ENCODE measurements at regions not wholly inside any gene's neighbourhood (a gene's known extent, or its start where the extent isn't known, plus 50 kb on each side); places are given as distances from the start of the nearest gene placed in this dataset.

DNA sequence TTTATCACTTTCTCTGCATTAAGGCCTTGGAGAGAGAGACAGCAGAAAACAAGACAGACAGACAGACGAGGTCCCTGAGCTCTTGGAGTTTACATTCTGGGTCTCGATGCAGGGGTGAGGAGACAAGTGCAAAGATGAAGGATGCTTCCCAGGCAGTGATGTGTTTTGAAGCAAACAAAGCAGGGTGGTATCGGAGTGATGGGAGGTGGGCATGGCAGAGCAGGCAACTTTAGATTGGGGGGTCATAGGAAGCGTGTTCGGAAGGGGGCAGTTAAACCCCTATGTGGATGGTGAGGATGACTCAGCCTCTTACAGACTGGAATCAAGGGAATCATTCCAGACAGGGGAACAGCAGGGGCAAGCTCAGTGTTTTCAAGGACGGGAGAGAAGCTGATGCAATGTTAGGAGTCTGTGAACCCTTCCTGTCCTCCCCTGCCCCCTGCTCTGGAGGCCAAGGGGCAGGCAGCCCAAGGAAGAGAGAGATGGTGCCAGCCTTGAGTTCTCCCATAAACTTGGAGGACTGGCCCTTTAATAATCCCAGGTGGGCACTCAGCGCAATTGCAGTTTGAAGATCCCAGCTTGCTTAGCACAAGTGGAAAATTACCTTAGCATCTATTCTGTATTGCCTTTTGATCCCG is 180.2 kb downstream of the CHST1 start:
- H3K4me2 ChIP-seq (ENCODE audit: insufficient read depth, low read length) = no peak overlapping the region
- CTCF ChIA-PET = interaction anchor here (0.6 to 2.1 kb wide), 3 partner anchors 12 to 287 kb away, joined by 3 to 5 read pairs (median 3); no protein-coding TSS in a partner anchor
- no peaks in the 10 kb centered on the region for H4K20me1 ChIP-seq (replicated peaks; ENCODE audit: control insufficient read depth, extremely low read depth, insufficient read depth, low read length)
- no peaks in the 10 kb centered on the region for H3K4me1 ChIP-seq (ENCODE audit: control insufficient read depth, extremely low read depth, insufficient read depth, low read length)
- POLR2A ChIA-PET = no interaction called here
- FAIRE-seq (no peak), DNase-seq (ENCODE audit: low read depth, low spot score) (no peak)
- H3K9me3 ChIP-seq (replicated peaks; ENCODE audit: control insufficient read depth, insufficient read depth, low read length) = no peaks in the 10 kb centered on the region
- H3K79me2 ChIP-seq (ENCODE audit: control insufficient read depth, insufficient read depth, low read length) = no peaks in the 10 kb centered on the region
- H3K27ac ChIP-seq (ENCODE audit: insufficient read depth, low read depth, low read length) = no peak overlapping the region
- BruUV-seq (replicated peaks) = no TSS peak
- H3K27me3 ChIP-seq (ENCODE audit: control insufficient read depth in 2 of 2, insufficient read depth in 2 of 2, low read length in 2 of 2) = peaks cover 0 to 1% of the 10 kb centered on the region in 2 experiments
- no peaks in the 10 kb centered on the region for H3K36me3 ChIP-seq (ENCODE audit: control insufficient read depth in 2 of 2, extremely low read depth in 1 of 2, insufficient read depth in 2 of 2, low read length in 2 of 2)
- H3K9ac ChIP-seq (replicated peaks; ENCODE audit: extremely low read depth, insufficient read depth, low read length) = no peak overlapping the region
- no peaks in the 10 kb centered on the region for H3K9me1 ChIP-seq (replicated peaks; ENCODE audit: control insufficient read depth, extremely low read depth, insufficient read depth, low read length)
- dilution Hi-C loops (cut with MboI; ENCODE audit: extremely low pct_ligation_motif_present, low sequenced_read_pairs) (no loop called here), intact Hi-C loops (cut with micrococcal nuclease) (loop anchor here (10.0 kb wide), 1 partner anchor 60 kb away; no protein-coding TSS in a partner anchor)
- no peak for TF ChIP-seq POLR2A (IDR thresholded peaks at IDR 0.05; ENCODE audit: low read depth, low read length)
- no peak overlapping the region for H2AFZ ChIP-seq (ENCODE audit: low read depth, low read length)
- H3K4me3 ChIP-seq (replicated peaks in 1 of 3; ENCODE audit: insufficient read depth in 1 of 3, low read depth in 1 of 3, low read length in 3 of 3) = no peak overlapping the region

DNA sequence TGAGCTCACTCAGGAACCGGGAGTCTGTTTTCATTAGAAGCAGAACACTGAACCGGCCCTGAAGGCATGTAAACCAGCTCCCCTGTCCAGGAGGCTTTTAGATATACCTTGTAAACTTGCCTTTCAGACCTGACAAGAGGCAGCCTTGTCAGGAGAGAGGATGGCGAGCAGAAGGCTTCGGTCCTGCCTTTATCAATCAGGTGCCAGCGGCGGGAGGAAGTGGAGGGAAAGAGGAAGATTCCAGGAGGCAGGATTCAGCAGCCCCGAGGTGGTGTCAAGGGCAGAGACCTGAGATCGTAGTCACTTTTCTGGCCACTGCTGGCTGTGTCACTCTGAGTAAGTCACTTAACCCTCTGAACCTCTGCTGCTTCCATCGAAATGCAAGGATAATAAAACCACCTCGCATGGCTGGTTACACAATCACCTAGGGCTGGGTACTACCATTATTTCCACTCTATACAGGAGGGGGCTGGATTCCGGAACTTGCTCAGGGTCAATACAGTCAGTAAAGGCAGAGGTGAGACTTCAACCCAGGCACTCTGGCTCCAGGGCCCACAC is 181.0 kb downstream of the CHST1 start:
- no peaks in the 10 kb centered on the region for H3K79me2 ChIP-seq (ENCODE audit: control insufficient read depth, insufficient read depth, low read length)
- H3K9me1 ChIP-seq (replicated peaks; ENCODE audit: control insufficient read depth, extremely low read depth, insufficient read depth, low read length) = no peaks in the 10 kb centered on the region
- BruUV-seq (replicated peaks) = no TSS peak
- dilution Hi-C loops (cut with MboI; ENCODE audit: extremely low pct_ligation_motif_present, low sequenced_read_pairs) = no loop called here
- no peak overlapping the region for H3K4me3 ChIP-seq (replicated peaks in 1 of 3; ENCODE audit: insufficient read depth in 1 of 3, low read depth in 1 of 3, low read length in 3 of 3)
- DNase-seq (ENCODE audit: low read depth, low spot score) = no peak
- FAIRE-seq = no peak
- ChIA-PET POLR2A (no interaction called here), CTCF (no interaction called here)
- intact Hi-C loops (cut with micrococcal nuclease) = loop anchor here (10.0 kb wide), 1 partner anchor 60 kb away; no protein-coding TSS in a partner anchor
- TF ChIP-seq GATA2 (IDR thresholded peaks at IDR 0.05; ENCODE audit: insufficient read depth, insufficient read length, low read depth, low read length) (no peak), EZH2 (IDR thresholded peaks at IDR 0.05; ENCODE audit: borderline replicate concordance, low read depth, low read length, severe bottlenecking) (no peak), POLR2AphosphoS5 (IDR thresholded peaks at IDR 0.05; ENCODE audit: insufficient read depth, low read depth, low read length) (no peak), CTCF (IDR thresholded peaks at IDR 0.05; ENCODE audit: extremely low read depth in 1 of 2, insufficient read depth in 1 of 2, low read depth in 1 of 2, low read length in 2 of 2) (no peak), POLR2A (IDR thresholded peaks at IDR 0.05; ENCODE audit: low read depth, low read length) (no peak), MYC (IDR thresholded peaks at IDR 0.05; ENCODE audit: low read depth, low read length) (no peak), FOS (IDR thresholded peaks at IDR 0.05; ENCODE audit: borderline replicate concordance, insufficient read depth, low read length) (no peak)
- TF ChIP-seq, protein P1, sequence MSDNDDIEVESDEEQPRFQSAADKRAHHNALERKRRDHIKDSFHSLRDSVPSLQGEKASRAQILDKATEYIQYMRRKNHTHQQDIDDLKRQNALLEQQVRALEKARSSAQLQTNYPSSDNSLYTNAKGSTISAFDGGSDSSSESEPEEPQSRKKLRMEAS (IDR thresholded peaks at IDR 0.05; ENCODE audit: insufficient read depth, insufficient read length) = no peak
- no peaks in the 10 kb centered on the region for H3K36me3 ChIP-seq (ENCODE audit: control insufficient read depth in 2 of 2, extremely low read depth in 1 of 2, insufficient read depth in 2 of 2, low read length in 2 of 2)
- H3K9ac ChIP-seq (replicated peaks; ENCODE audit: extremely low read depth, insufficient read depth, low read length) = no peak overlapping the region
- H2AFZ ChIP-seq (ENCODE audit: low read depth, low read length) = no peak overlapping the region
- no peaks in the 10 kb centered on the region for H4K20me1 ChIP-seq (replicated peaks; ENCODE audit: control insufficient read depth, extremely low read depth, insufficient read depth, low read length)
- H3K9me3 ChIP-seq (replicated peaks; ENCODE audit: control insufficient read depth, insufficient read depth, low read length) = no peaks in the 10 kb centered on the region
- no peak overlapping the region for H3K4me2 ChIP-seq (ENCODE audit: insufficient read depth, low read length)
- H3K27me3 ChIP-seq (ENCODE audit: control insufficient read depth in 2 of 2, insufficient read depth in 2 of 2, low read length in 2 of 2) = peaks cover 0 to 2% of the 10 kb centered on the region in 2 experiments
- no peaks in the 10 kb centered on the region for H3K4me1 ChIP-seq (ENCODE audit: control insufficient read depth, extremely low read depth, insufficient read depth, low read length)
- no peak overlapping the region for H3K27ac ChIP-seq (ENCODE audit: insufficient read depth, low read depth, low read length)

Data from endothelial cell of umbilical vein (primary cell).